ENCODE measurements at regions not wholly inside any gene's neighbourhood (a gene's known extent, or its start where the extent isn't known, plus 50 kb on each side); places are given as distances from the start of the nearest gene placed in this dataset.

DNA sequence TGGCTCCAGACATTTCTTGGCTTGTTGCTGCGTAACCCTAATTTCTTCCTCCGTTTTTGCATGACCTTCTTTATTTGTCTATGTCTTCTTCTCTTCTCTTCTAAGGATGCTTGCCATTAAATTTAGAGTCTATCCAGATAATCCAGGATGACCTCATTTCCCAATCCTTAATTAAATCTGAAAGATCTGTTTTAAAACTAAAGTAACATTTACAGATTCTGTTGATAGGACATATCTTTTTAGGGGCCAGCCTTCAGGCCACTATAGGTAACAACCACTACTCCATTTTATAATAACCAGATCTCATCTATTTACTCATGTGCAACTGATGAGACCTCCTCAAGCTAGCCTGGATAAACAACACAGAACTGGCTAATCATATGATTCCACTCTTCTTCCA is 490.5 kb upstream of the SLC10A2 start:
- no peak overlapping the region for H3K18ac ChIP-seq (ENCODE audit: low read depth, low read length)
- H2AK9ac ChIP-seq (replicated peaks; ENCODE audit: low read depth, low read length, poor library complexity) = no peak overlapping the region
- no peak overlapping the region for H3K23ac ChIP-seq (ENCODE audit: low read depth, low read length)
- no peaks in the 10 kb centered on the region for H4K20me1 ChIP-seq (ENCODE audit: insufficient read depth, low read length)
- WGBS, 2 experiments (ENCODE audit: extremely low coverage in 2 of 2, insufficient read length in 1 of 2) = no CpG with 5 or more reads among the region's 2 CpGs
- no peak overlapping the region for H2BK20ac ChIP-seq (ENCODE audit: low read depth, low read length)
- H3K4me1 ChIP-seq (ENCODE audit: control insufficient read depth, insufficient read depth, low read length) = no peaks in the 10 kb centered on the region
- no TSS peak for BruUV-seq (replicated peaks)
- CTCF ChIA-PET = interaction anchor here (0.6 kb wide), 1 partner anchor 80 kb away, joined by 3 read pairs; no protein-coding TSS in a partner anchor
- no peak overlapping the region for H2BK5ac ChIP-seq (ENCODE audit: low read depth, low read length, poor library complexity, severe bottlenecking)
- no peak overlapping the region for H3K14ac ChIP-seq (replicated peaks; ENCODE audit: low read depth, low read length)
- no peak overlapping the region for H2BK120ac ChIP-seq (ENCODE audit: low read depth, low read length)
- H3K9ac ChIP-seq (ENCODE audit: low read depth, low read length) = no peak overlapping the region
- no peaks in the 10 kb centered on the region for H3K36me3 ChIP-seq (ENCODE audit: control insufficient read depth, insufficient read depth, low read length)
- H3K4me2 ChIP-seq (ENCODE audit: low read depth, low read length) = no peak overlapping the region
- H2BK15ac ChIP-seq (ENCODE audit: low read depth, low read length) = no peak overlapping the region
- no peak overlapping the region for H3K56ac ChIP-seq (ENCODE audit: extremely low read depth, insufficient read depth, low read length)
- H4K5ac ChIP-seq (ENCODE audit: low read depth, low read length) = no peak overlapping the region
- POLR2A ChIA-PET (ENCODE audit: unreplicated experiment) = no interaction called here
- H3K9me3 ChIP-seq (ENCODE audit: control insufficient read depth, insufficient read depth, low read length) = 0 out of 2 replicates have a peak, but pooled peaks cover 2% of the 10 kb centered on the region
- ATAC-seq (ENCODE audit: low read depth) (no peak), DNase-seq (no peak)
- in situ Hi-C loops (cut with MboI; ENCODE audit: low sequenced_read_pairs) = no loop called here
- no peak for TF ChIP-seq POLR2A (IDR thresholded peaks at IDR 0.05; ENCODE audit: low read depth, low read length)
- no peak for TF ChIP-seq MAFK (IDR thresholded peaks at IDR 0.05; ENCODE audit: low read depth, low read length)
- no peak for TF ChIP-seq MAZ (IDR thresholded peaks at IDR 0.05; ENCODE audit: borderline replicate concordance, low read depth, low read length)
- TF ChIP-seq, protein P1, sequence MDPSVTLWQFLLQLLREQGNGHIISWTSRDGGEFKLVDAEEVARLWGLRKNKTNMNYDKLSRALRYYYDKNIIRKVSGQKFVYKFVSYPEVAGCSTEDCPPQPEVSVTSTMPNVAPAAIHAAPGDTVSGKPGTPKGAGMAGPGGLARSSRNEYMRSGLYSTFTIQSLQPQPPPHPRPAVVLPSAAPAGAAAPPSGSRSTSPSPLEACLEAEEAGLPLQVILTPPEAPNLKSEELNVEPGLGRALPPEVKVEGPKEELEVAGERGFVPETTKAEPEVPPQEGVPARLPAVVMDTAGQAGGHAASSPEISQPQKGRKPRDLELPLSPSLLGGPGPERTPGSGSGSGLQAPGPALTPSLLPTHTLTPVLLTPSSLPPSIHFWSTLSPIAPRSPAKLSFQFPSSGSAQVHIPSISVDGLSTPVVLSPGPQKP (IDR thresholded peaks at IDR 0.05; ENCODE audit: borderline replicate concordance, low read depth, low read length) = no peak
- TF ChIP-seq RCOR1 (IDR thresholded peaks at IDR 0.05; ENCODE audit: insufficient replicate concordance, low read length) = no peak
- TF ChIP-seq CHD1 (IDR thresholded peaks at IDR 0.05; ENCODE audit: low read depth, low read length) = no peak
- H4K91ac ChIP-seq (ENCODE audit: insufficient read depth, low read depth, low read length) = no peak overlapping the region
- no peaks in the 10 kb centered on the region for H3K9me1 ChIP-seq (ENCODE audit: insufficient read depth, low read length)
- H2AFZ ChIP-seq (replicated peaks; ENCODE audit: low read length, poor library complexity) = no peak overlapping the region
- H3K4me3 ChIP-seq (ENCODE audit: insufficient read depth, low read depth, low read length) = no peak overlapping the region
- no peak overlapping the region for H4K8ac ChIP-seq (ENCODE audit: low read depth in 2 of 2, low read length in 2 of 2)
- no peak overlapping the region for H3K4ac ChIP-seq (ENCODE audit: low read depth, low read length)
- no peaks in the 10 kb centered on the region for H3K79me1 ChIP-seq (ENCODE audit: low read depth in 1 of 2, low read length in 2 of 2)
- no peak overlapping the region for H2AK5ac ChIP-seq (ENCODE audit: low read depth, low read length)
- dilution Hi-C loops (cut with HindIII; ENCODE audit: low sequenced_read_pairs, unreplicated experiment) = no loop called here
- intact Hi-C loops (cut with micrococcal nuclease) = no loop called here
- no peak overlapping the region for H3K27ac ChIP-seq (ENCODE audit: insufficient read depth, low read length)
- no peaks in the 10 kb centered on the region for H3K27me3 ChIP-seq (ENCODE audit: control insufficient read depth, insufficient read depth, low read length)

Data from IMR-90 (cell line).